T-cell (primary cell): ENCODE measurements at regions not wholly inside any gene's neighbourhood (a gene's known extent, or its start where the extent isn't known, plus 50 kb on each side); places are given as distances from the start of the nearest gene placed in this dataset.
"Not testable (repeated sequence)": the region's sequence is repeated elsewhere in the genome, so short reads cannot be mapped to it uniquely, and the experiment has no call there.

Source experiments
- ATAC-seq, 4 experiments: fragments of 200-7000 bp in 3 of 4; fragments of 150-1000 bp in 1 of 4; cut with Tn5 transposase; replicated peaks in 1 of 4; 1 replicate in 3 of 4; 2 replicates in 1 of 4; pipeline ENCODE4 v1.10.0; 2021; ENCODE audit warnings: moderate library complexity in 3 of 4, mild to moderate bottlenecking in 2 of 4, moderate number of reproducible peaks in 1 of 4
- CTCF ChIA-PET, 2 donors: fragments of 300-600 bp; sonication (Branson Sonifier 250); formaldehyde crosslinking; loops; one replicate each; lab custom pipeline; 2022; ENCODE audit warnings: antibody characterized with exemption in 2 of 2; lab: Charles Lee
- POLR2A ChIA-PET, 2 donors: fragments of 300-600 bp; sonication (Branson Sonifier 250); formaldehyde crosslinking; loops; one replicate each; lab custom pipeline; 2022; ENCODE audit warnings: antibody characterized with exemption in 2 of 2; lab: Charles Lee
- DNase-seq, 35 experiments: peaks; one replicate each; pipeline versions ENCODE4 v3.0.0 to v3.0.0-alpha.2; 2013 to 2023
- H3K27ac ChIP-seq: one replicate; pipeline ENCODE4 v1.5.1; 2013; ENCODE audit warnings: low read length
- H3K27me3 ChIP-seq, 2 experiments: replicated peaks in 1 of 2; 1 replicate in 1 of 2; 2 replicates in 1 of 2; pipeline versions ENCODE4 v1.6.1 to v1.7.0; 2013; ENCODE audit warnings: low read length in 1 of 2, mixed read lengths in 1 of 2; ENCODE audit not compliant: control insufficient read depth in 2 of 2, insufficient read depth in 2 of 2; ENCODE audit errors: extremely low read depth in 1 of 2
- H3K36me3 ChIP-seq, 2 donors: 1 replicate in 1 of 2; 2 replicates in 1 of 2; pipeline versions ENCODE4 v1.6.1 to v1.7.0; 2013; ENCODE audit warnings: low read length in 1 of 2; ENCODE audit not compliant: control insufficient read depth in 2 of 2, insufficient read depth in 1 of 2; ENCODE audit errors: extremely low read depth in 1 of 2
- H3K4me1 ChIP-seq, 2 experiments: 1 replicate in 1 of 2; 2 replicates in 1 of 2; pipeline versions ENCODE4 v1.6.1 to v1.7.0; 2013; ENCODE audit warnings: low read length in 2 of 2, mixed read lengths in 1 of 2; ENCODE audit not compliant: insufficient read depth in 2 of 2, control insufficient read depth in 1 of 2; ENCODE audit errors: extremely low read depth in 1 of 2
- H3K4me3 ChIP-seq, 2 donors: 1 replicate in 1 of 2; 2 replicates in 1 of 2; pipeline versions ENCODE4 v1.5.1 to v1.7.0; 2013; ENCODE audit warnings: mild to moderate bottlenecking in 2 of 2, low read length in 1 of 2, moderate library complexity in 1 of 2; ENCODE audit not compliant: control insufficient read depth in 1 of 2; ENCODE audit errors: extremely low read depth in 1 of 2
- H3K9me3 ChIP-seq: 2 replicates; pipeline ENCODE4 v1.7.0; 2013
- H3K27ac Mint-ChIP-seq, 2 donors: one replicate each; pipeline ENCODE4 v1.8.0; 2020 to 2021; ENCODE audit warnings: mild to moderate bottlenecking in 2 of 2, mixed read lengths in 2 of 2
- H3K27me3 Mint-ChIP-seq, 2 donors: one replicate each; pipeline ENCODE4 v1.8.0; 2021 to 2022; ENCODE audit warnings: mixed read lengths in 2 of 2
- H3K36me3 Mint-ChIP-seq: one replicate; pipeline ENCODE4 v1.8.0; 2021; ENCODE audit warnings: mixed read lengths
- H3K4me1 Mint-ChIP-seq, 3 donors: one replicate each; pipeline ENCODE4 v1.8.0; 2020 to 2022; ENCODE audit warnings: mixed read lengths in 3 of 3, mild to moderate bottlenecking in 1 of 3
- H3K4me3 Mint-ChIP-seq, 3 donors: one replicate each; pipeline ENCODE4 v1.8.0; 2020 to 2022; ENCODE audit warnings: mild to moderate bottlenecking in 3 of 3, mixed read lengths in 3 of 3, moderate library complexity in 3 of 3
- H3K9me3 Mint-ChIP-seq, 3 donors: one replicate each; pipeline ENCODE4 v1.8.0; 2020 to 2022; ENCODE audit warnings: mixed read lengths in 3 of 3
- WGBS: methylation state at CpG from one replicate; pipeline ENCODE4 v1.1.5; 2013; ENCODE audit warnings: missing lambda C conversion rate; ENCODE audit not compliant: insufficient coverage; 5-methylcytosine and 5-hydroxymethylcytosine counted together

DNA sequence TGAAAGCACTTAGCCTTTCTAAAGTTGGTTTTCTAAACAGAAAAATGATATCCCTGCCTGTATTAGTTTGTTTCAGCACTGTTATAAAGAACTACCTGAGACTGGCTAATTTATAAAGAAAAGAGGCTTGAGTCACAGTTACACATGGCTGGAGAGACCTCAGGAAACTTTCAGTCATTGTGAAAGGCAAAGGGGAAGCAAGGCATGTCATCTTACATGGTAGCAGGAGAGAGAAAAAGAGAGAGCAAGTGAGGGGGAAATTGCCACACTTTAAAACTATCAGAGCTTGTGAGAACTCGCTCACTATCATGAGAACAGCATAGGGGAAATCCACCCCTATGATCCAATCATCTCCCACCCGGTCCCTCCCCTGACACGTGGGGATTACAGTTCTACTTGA, 64.9 kb downstream of the FAM170A start:
- Histone ChIP-seq H3K36me3 (no peaks in the 10 kb centered on the region), H3K4me3 (no peak overlapping the region), H3K9me3 (peaks cover 4% of the 10 kb centered on the region), H3K4me1 (no peaks in the 10 kb centered on the region), H3K27ac (no peak overlapping the region), H3K27me3 (no peaks in the 10 kb centered on the region)
- Mint-ChIP-seq H3K4me1 (no peaks in the 10 kb centered on the region), H3K36me3 (no peaks in the 10 kb centered on the region), H3K27ac (no peak overlapping the region), H3K27me3 (no peaks in the 10 kb centered on the region), H3K4me3 (no peak overlapping the region), H3K9me3 (peaks cover 0 to 25% (median 5%) of the 10 kb centered on the region in 3 donors)
- CTCF ChIA-PET = no interaction called here
- no CpG with 5 or more reads among the region's 3 CpGs for WGBS
- DNase-seq = no peak
- POLR2A ChIA-PET = no interaction called here
- ATAC-seq = no peak

DNA sequence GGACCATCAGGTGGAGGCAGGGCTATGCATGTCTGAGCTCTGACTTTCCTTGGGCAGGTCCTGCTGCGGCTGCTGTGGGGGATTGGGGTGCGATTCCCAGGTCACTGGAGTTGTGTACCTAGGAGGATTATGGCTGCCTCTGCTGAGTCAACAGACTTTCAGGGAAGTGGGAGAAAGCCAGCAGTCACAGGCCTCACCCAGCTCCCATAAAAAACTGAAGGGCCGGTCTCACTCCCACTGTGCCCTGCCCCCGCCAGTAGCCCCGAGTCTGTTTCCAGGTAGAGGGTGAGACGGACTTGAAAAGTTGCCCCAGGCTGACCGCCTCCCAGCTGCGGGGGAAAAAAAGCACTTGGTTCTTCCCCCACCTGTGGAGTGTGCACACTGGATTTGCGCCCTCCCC, 76.7 kb downstream of the FAM170A start:
- 97% methylated on average over 3 of the region's 9 CpGs for WGBS
- Mint-ChIP-seq H3K4me1 (no peaks in the 10 kb centered on the region), H3K27ac (no peak overlapping the region), H3K9me3 (peaks cover 0 to 14% (median 9%) of the 10 kb centered on the region in 3 donors), H3K27me3 (peaks cover 12 to 30% of the 10 kb centered on the region in 2 donors), H3K36me3 (no peaks in the 10 kb centered on the region), H3K4me3 (no peak overlapping the region)
- no peak for ATAC-seq
- Histone ChIP-seq H3K27me3 (peaks cover 0 to 16% of the 10 kb centered on the region in 2 experiments), H3K4me1 (no peaks in the 10 kb centered on the region), H3K9me3 (no peaks in the 10 kb centered on the region), H3K27ac (no peak overlapping the region), H3K36me3 (no peaks in the 10 kb centered on the region), H3K4me3 (no peak overlapping the region)
- ChIA-PET CTCF (no interaction called here), POLR2A (no interaction called here)
- DNase-seq = no peak

DNA sequence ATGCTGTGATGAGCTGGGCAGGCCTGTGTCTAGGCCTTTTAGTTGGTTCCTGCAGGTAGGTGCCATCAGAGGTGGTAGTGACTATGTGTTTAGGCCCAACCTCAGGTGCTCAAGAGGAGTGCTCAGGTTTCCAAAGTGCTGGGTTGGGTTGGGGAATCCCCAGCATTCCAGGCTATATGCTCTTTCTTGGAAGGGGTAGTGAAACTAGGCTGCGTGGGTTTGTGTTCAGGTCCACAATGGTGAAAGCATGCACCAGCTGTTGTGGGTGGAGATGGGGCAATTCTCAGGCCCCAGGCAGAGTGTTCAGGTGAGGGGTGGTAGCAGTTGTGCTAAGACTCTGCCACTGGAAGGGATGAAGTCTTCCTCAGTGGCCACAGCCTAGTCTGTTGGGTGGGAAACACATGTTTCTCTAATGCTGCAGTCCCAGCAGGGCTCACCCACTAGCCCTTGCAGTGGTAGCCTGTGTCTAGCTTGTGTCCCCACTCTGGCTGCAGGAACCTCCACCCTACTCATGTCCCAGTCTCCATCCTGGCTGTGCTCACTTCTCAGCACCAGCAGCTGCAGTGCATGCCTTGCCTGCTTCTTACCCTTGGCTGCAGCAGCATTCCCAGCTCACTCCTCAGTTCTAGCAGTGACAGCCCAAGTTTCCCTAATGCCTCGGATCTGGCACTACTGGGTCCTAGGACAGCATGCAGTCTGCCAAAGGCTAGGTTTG, 78.9 kb downstream of the FAM170A start:
- 77% methylated on average over 1 of the region's 2 CpGs for WGBS
- Mint-ChIP-seq H3K4me1 (no peaks in the 10 kb centered on the region), H3K27me3 (peaks cover 12 to 27% of the 10 kb centered on the region in 2 donors), H3K27ac (no peak overlapping the region), H3K36me3 (no peaks in the 10 kb centered on the region), H3K4me3 (no peak overlapping the region), H3K9me3 (peaks cover 0 to 9% (median 6%) of the 10 kb centered on the region in 3 donors)
- POLR2A ChIA-PET = no interaction called here
- Histone ChIP-seq H3K27ac (no peak overlapping the region), H3K4me1 (no peaks in the 10 kb centered on the region), H3K4me3 (no peak overlapping the region), H3K27me3 (peaks cover 3 to 16% of the 10 kb centered on the region in 2 experiments), H3K9me3 (no peaks in the 10 kb centered on the region), H3K36me3 (no peaks in the 10 kb centered on the region)
- no peak for ATAC-seq
- CTCF ChIA-PET = no interaction called here
- no peak for DNase-seq

DNA sequence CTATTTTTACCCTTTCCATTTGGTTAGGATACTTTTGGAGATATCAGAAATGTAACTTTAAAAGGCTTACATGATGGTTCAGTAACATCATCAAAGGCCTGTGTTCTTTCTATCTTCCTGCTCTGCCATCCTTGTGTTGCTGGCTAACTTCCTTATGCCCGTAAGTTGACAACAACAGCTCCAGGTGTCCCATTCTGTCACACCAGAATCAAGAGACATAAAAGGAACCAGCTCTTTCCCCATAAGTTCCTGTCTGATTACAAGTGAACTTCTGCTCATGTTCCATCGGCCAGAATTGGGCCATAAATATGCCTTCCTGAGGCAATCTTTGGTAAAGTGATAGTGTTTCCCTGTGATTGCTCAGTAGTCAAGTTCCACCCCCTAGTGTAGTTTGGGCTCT, 92.4 kb downstream of the FAM170A start:
- ChIA-PET CTCF (no interaction called here), POLR2A (no interaction called here)
- Mint-ChIP-seq H3K27me3 (peaks cover 2 to 4% of the 10 kb centered on the region in 2 donors), H3K9me3 (peaks cover 9 to 14% (median 13%) of the 10 kb centered on the region in 3 donors), H3K27ac (no peak overlapping the region), H3K4me3 (no peak overlapping the region), H3K36me3 (no peaks in the 10 kb centered on the region), H3K4me1 (no peaks in the 10 kb centered on the region)
- Histone ChIP-seq H3K36me3 (no peaks in the 10 kb centered on the region), H3K4me1 (no peaks in the 10 kb centered on the region), H3K27ac (no peak overlapping the region), H3K4me3 (no peak overlapping the region), H3K9me3 (no peaks in the 10 kb centered on the region), H3K27me3 (no peaks in the 10 kb centered on the region)
- 17% methylated on average over 2 of the region's 2 CpGs for WGBS
- DNase-seq = no peak
- no peak for ATAC-seq

DNA sequence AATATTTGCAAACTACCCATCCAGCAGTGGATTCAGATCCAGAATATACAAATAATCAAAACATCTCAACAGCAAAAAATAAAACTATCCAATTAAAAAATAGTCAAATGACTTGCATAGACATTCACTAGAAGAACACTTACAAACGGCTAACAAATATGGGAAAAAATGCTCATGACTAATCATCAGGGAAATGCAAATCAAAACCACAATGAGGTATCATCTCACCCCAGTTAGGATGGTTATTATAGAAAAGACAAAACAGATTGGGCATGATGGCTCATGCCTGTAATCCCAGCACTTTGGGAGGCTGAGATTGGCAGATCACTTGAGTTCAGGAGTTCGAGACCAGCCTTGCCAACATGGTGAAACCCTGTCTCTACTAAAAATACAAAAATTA, 95.9 kb downstream of the FAM170A start:
- WGBS = no CpG with 5 or more reads among the region's 2 CpGs
- H3K9me3 Mint-ChIP-seq = peaks cover 12 to 17% (median 17%) of the 10 kb centered on the region in 3 donors
- H3K4me3 Mint-ChIP-seq, H3K27me3 ChIP-seq, POLR2A ChIA-PET, H3K4me1 ChIP-seq, ATAC-seq, H3K4me1 Mint-ChIP-seq, H3K27ac ChIP-seq, H3K4me3 ChIP-seq, H3K9me3 ChIP-seq, H3K27me3 Mint-ChIP-seq, H3K36me3 ChIP-seq, CTCF ChIA-PET, H3K27ac Mint-ChIP-seq, H3K36me3 Mint-ChIP-seq, DNase-seq: not testable (repeated sequence)

DNA sequence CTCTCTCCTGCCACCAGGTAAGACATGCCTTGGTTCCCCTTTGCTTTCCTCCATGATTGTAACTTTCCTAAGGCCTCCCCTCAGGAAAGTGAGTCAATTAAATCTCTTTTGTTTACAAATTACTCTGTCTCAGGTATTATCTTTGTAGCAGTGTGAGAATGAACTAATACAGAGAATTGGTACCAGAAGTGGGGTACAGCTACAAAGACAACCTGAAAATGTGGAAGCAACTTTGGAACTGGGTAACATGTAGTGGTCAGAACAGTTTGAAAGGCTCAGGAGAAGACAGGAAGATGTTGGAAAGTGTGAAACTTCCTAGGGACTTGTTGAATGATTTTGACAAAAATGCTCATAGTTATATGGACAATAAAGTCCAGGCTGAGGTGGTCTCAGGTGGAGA, 97.2 kb downstream of the FAM170A start:
- Mint-ChIP-seq H3K27me3 (peaks cover 0 to 2% of the 10 kb centered on the region in 2 donors), H3K9me3 (peaks cover 12 to 17% (median 17%) of the 10 kb centered on the region in 3 donors), H3K27ac (no peak overlapping the region), H3K36me3 (no peaks in the 10 kb centered on the region), H3K4me3 (no peak overlapping the region), H3K4me1 (no peaks in the 10 kb centered on the region)
- Histone ChIP-seq H3K4me3 (no peak overlapping the region), H3K36me3 (no peaks in the 10 kb centered on the region), H3K9me3 (no peaks in the 10 kb centered on the region), H3K27ac (no peak overlapping the region), H3K27me3 (no peaks in the 10 kb centered on the region), H3K4me1 (no peaks in the 10 kb centered on the region)
- ATAC-seq (no peak), DNase-seq (no peak)
- POLR2A ChIA-PET = no interaction called here
- CTCF ChIA-PET = no interaction called here
